HEK293T (cell line): ENCODE measurements at regions not wholly inside any gene's neighbourhood (a gene's known extent, or its start where the extent isn't known, plus 50 kb on each side); places are given as distances from the start of the nearest gene placed in this dataset.

Experiments
- CTCF ChIA-PET: fragments of 350-600 bp; formaldehyde crosslinking; extraction: SDS; loops from one replicate; lab custom pipeline; 2021; ENCODE audit warnings: antibody characterized with exemption, inconsistent platforms; lab: Yijun Ruan, JAX
- POLR2A ChIA-PET: fragments of 350-600 bp; formaldehyde crosslinking; extraction: SDS; loops from one replicate; lab custom pipeline; 2020; ENCODE audit warnings: antibody characterized with exemption, inconsistent platforms; lab: Yijun Ruan, JAX
- DNase-seq: peaks from one replicate; pipeline ENCODE4 v3.0.0; 2012; ENCODE audit warnings: mixed read lengths; ENCODE audit errors: extremely low spot score
- ARNT ChIP-seq: fragments of 450-650 bp; IDR thresholded peaks from 2 replicates; pipeline ENCODE4 v1.6.1; 2017; ENCODE audit warnings: mild to moderate bottlenecking
- BHLHE40 ChIP-seq: fragments of 450-650 bp; IDR thresholded peaks from 2 replicates; pipeline ENCODE4 v1.6.1; 2016; ENCODE audit warnings: mild to moderate bottlenecking, moderate library complexity, borderline replicate concordance
- CTBP1 ChIP-seq: fragments of 450-650 bp; IDR thresholded peaks from 2 replicates; pipeline ENCODE4 v1.6.1; 2016; ENCODE audit warnings: borderline replicate concordance
- ELF4 ChIP-seq: fragments of 450-650 bp; IDR thresholded peaks from 2 replicates; pipeline ENCODE4 v1.6.1; 2017; ENCODE audit warnings: antibody characterized with exemption
- FOXA1 ChIP-seq: fragments of 450-650 bp; IDR thresholded peaks from 2 replicates; pipeline ENCODE4 v1.6.1; 2016; ENCODE audit warnings: mild to moderate bottlenecking
- FOXK2 ChIP-seq: fragments of 450-650 bp; IDR thresholded peaks from 2 replicates; pipeline ENCODE4 v1.6.1; 2016; ENCODE audit warnings: mild to moderate bottlenecking
- FOXM1 ChIP-seq: fragments of 450-650 bp; IDR thresholded peaks from 2 replicates; pipeline ENCODE4 v1.6.1; 2017; ENCODE audit warnings: mild to moderate bottlenecking, borderline replicate concordance
- HDGF ChIP-seq: fragments of 450-650 bp; IDR thresholded peaks from 2 replicates; pipeline ENCODE4 v1.6.1; 2017; ENCODE audit warnings: antibody characterized with exemption, borderline replicate concordance
- L3MBTL2 ChIP-seq: fragments of 450-650 bp; conservative IDR thresholded peaks from 2 replicates; pipeline ENCODE4 v1.6.1; 2016; ENCODE audit warnings: mild to moderate bottlenecking
- LEF1 ChIP-seq: fragments of 450-650 bp; IDR thresholded peaks from 2 replicates; pipeline ENCODE4 v1.6.1; 2017; ENCODE audit warnings: mild to moderate bottlenecking, borderline replicate concordance
- NFRKB ChIP-seq: fragments of 450-650 bp; IDR thresholded peaks from 2 replicates; pipeline ENCODE4 v1.6.1; 2016; ENCODE audit warnings: mild to moderate bottlenecking, moderate library complexity
- PKNOX1 ChIP-seq: fragments of 450-650 bp; IDR thresholded peaks from 2 replicates; pipeline ENCODE4 v1.6.1; 2016
- SP1 ChIP-seq: fragments of 450-650 bp; IDR thresholded peaks from 2 replicates; pipeline ENCODE4 v1.6.1; 2017
- SUZ12 ChIP-seq: fragments of 450-650 bp; IDR thresholded peaks from 2 replicates; pipeline ENCODE4 v1.6.1; 2016; ENCODE audit warnings: mild to moderate bottlenecking
- TARDBP ChIP-seq: fragments of 450-650 bp; IDR thresholded peaks from 2 replicates; pipeline ENCODE4 v1.6.1; 2016
- ZNF384 ChIP-seq: fragments of 450-650 bp; IDR thresholded peaks from 2 replicates; pipeline ENCODE4 v1.6.1; 2016

- ChIA-PET CTCF (no interaction called here), POLR2A (no interaction called here)
- no peak for DNase-seq
- no peak for TF ChIP-seq CTBP1
- no peak for TF ChIP-seq SUZ12
- no peak for TF ChIP-seq LEF1
- TF ChIP-seq SP1, result no peak
- no peak for TF ChIP-seq ARNT
- TF ChIP-seq NFRKB, result no peak
- no peak for TF ChIP-seq FOXK2
- no peak for TF ChIP-seq TARDBP
- TF ChIP-seq FOXA1, result no peak
- no peak for TF ChIP-seq BHLHE40
- TF ChIP-seq PKNOX1, result no peak
- TF ChIP-seq ELF4, result no peak
- no peak for TF ChIP-seq HDGF
- no peak for TF ChIP-seq L3MBTL2
- no peak for TF ChIP-seq ZNF384
- TF ChIP-seq FOXM1, result no peak
Measured at GRCh38 chr21:39010629-39011404, 172.4 kb downstream of the PSMG1 start.

- DNase-seq, result no peak
- ChIA-PET POLR2A (no interaction called here), CTCF (no interaction called here)
- no peak for TF ChIP-seq NFRKB
- TF ChIP-seq PKNOX1, result no peak
- TF ChIP-seq TARDBP, result no peak
- TF ChIP-seq L3MBTL2, result no peak
- TF ChIP-seq ARNT, result no peak
- no peak for TF ChIP-seq BHLHE40
- TF ChIP-seq SP1, result no peak
- no peak for TF ChIP-seq SUZ12
- no peak for TF ChIP-seq FOXM1
- TF ChIP-seq FOXA1, result no peak
- TF ChIP-seq LEF1, result no peak
- no peak for TF ChIP-seq HDGF
- TF ChIP-seq ELF4, result no peak
- TF ChIP-seq FOXK2, result no peak
Measured at GRCh38 chr21:39009587-39010225, 173.5 kb downstream of the PSMG1 start.

- CTCF ChIA-PET, result no interaction called here
- no peak for DNase-seq
- no peak for TF ChIP-seq CTBP1
- TF ChIP-seq NFRKB, result no peak
- no peak for TF ChIP-seq SP1
- TF ChIP-seq SUZ12, result no peak
- TF ChIP-seq FOXK2, result no peak
- TF ChIP-seq L3MBTL2, result no peak
- no peak for TF ChIP-seq TARDBP
- TF ChIP-seq FOXA1, result no peak
- no peak for TF ChIP-seq PKNOX1
- no peak for TF ChIP-seq BHLHE40
- TF ChIP-seq HDGF, result no peak
- TF ChIP-seq FOXM1, result no peak
- TF ChIP-seq ZNF384, result no peak
- TF ChIP-seq ARNT, result no peak
- no peak for TF ChIP-seq LEF1
- no peak for TF ChIP-seq ELF4
- POLR2A ChIA-PET, result no interaction called here
Measured at GRCh38 chr21:39007985-39008384, 175.3 kb downstream of the PSMG1 start.

GRCh38 chr21:39007532-39007931, 175.7 kb downstream of the PSMG1 start:
- TF ChIP-seq TARDBP, result no peak
- TF ChIP-seq FOXK2, result no peak
- no peak for TF ChIP-seq CTBP1
- no peak for TF ChIP-seq FOXM1
- TF ChIP-seq L3MBTL2, result no peak
- TF ChIP-seq ELF4, result no peak
- TF ChIP-seq BHLHE40, result no peak
- TF ChIP-seq ARNT, result no peak
- TF ChIP-seq SUZ12, result no peak
- no peak for TF ChIP-seq NFRKB
- no peak for TF ChIP-seq FOXA1
- ChIA-PET CTCF (no interaction called here), POLR2A (no interaction called here)
- DNase-seq, result no peak

GRCh38 chr21:39006571-39007311, 176.5 kb downstream of the PSMG1 start:
- TF ChIP-seq CTBP1 (no peak), FOXM1 (no peak), NFRKB (no peak), SP1 (no peak), FOXA1 (no peak), PKNOX1 (no peak), BHLHE40 (no peak), FOXK2 (no peak), L3MBTL2 (no peak), LEF1 (no peak)
- POLR2A ChIA-PET, result no interaction called here
- DNase-seq, result no peak
- CTCF ChIA-PET, result no interaction called here
